ENCODE measurements at regions not wholly inside any gene's neighbourhood (a gene's known extent, or its start where the extent isn't known, plus 50 kb on each side); places are given as distances from the start of the nearest gene placed in this dataset.
A peak's percentile ranks its signal among the peaks of the same experiment; 100 is the strongest.

- Histone ChIP-seq H3K4me2 (ENCODE audit: insufficient read depth, low read length) (no peak overlapping the region), H3K36me3 (ENCODE audit: insufficient read depth, low read length) (no peaks in the 10 kb centered on the region), H3K9me3 (ENCODE audit: low read depth, low read length) (no peaks in the 10 kb centered on the region), H3K79me2 (ENCODE audit: insufficient read depth, low read length) (no peaks in the 10 kb centered on the region), H2AFZ (ENCODE audit: low read length) (no peak overlapping the region), H4K20me1 (ENCODE audit: insufficient read depth, low read length) (no peaks in the 10 kb centered on the region), H3K4me1 (ENCODE audit: insufficient read depth, low read length) (no peaks in the 10 kb centered on the region), H3K4me3 (ENCODE audit: insufficient read depth, low read length) (no peak overlapping the region), H3K27me3 (ENCODE audit: insufficient read depth, low read length) (no peaks in the 10 kb centered on the region), H3K27ac (ENCODE audit: low read depth, low read length) (no peak overlapping the region)
- DNase-seq (ENCODE audit: insufficient read length, low spot score, missing footprints): peak; percentile 79
- no peak for TF ChIP-seq CTCF (IDR thresholded peaks at IDR 0.05; ENCODE audit: extremely low read depth, low read depth, low read length)
These were observed 118.4 kb downstream of the FAM53A start for GRCh38 chr4:1565598-1566295.

GRCh38 chr4:1564535-1565375 lies 119.4 kb downstream of the FAM53A start:
- H4K20me1 ChIP-seq (ENCODE audit: insufficient read depth, low read length): no peaks in the 10 kb centered on the region
- peak; percentile 82 for DNase-seq (ENCODE audit: insufficient read length, low spot score, missing footprints)
- no peaks in the 10 kb centered on the region for H3K27me3 ChIP-seq (ENCODE audit: insufficient read depth, low read length)
- H3K79me2 ChIP-seq (ENCODE audit: insufficient read depth, low read length): no peaks in the 10 kb centered on the region
- no peaks in the 10 kb centered on the region for H3K9me3 ChIP-seq (ENCODE audit: low read depth, low read length)
- no peaks in the 10 kb centered on the region for H3K4me1 ChIP-seq (ENCODE audit: insufficient read depth, low read length)
- TF ChIP-seq CTCF (IDR thresholded peaks at IDR 0.05; ENCODE audit: extremely low read depth, low read depth, low read length): no peak
- H3K27ac ChIP-seq (ENCODE audit: low read depth, low read length): no peak overlapping the region
- H3K36me3 ChIP-seq (ENCODE audit: insufficient read depth, low read length): no peaks in the 10 kb centered on the region
- H2AFZ ChIP-seq (ENCODE audit: low read length): no peak overlapping the region
- H3K4me2 ChIP-seq (ENCODE audit: insufficient read depth, low read length): no peak overlapping the region
- H3K4me3 ChIP-seq (ENCODE audit: insufficient read depth, low read length): no peak overlapping the region

- no peaks in the 10 kb centered on the region for H3K4me1 ChIP-seq (ENCODE audit: insufficient read depth, low read length)
- no peaks in the 10 kb centered on the region for H3K9me3 ChIP-seq (ENCODE audit: low read depth, low read length)
- H3K79me2 ChIP-seq (ENCODE audit: insufficient read depth, low read length): no peaks in the 10 kb centered on the region
- peak; percentile 86 for DNase-seq (ENCODE audit: insufficient read length, low spot score, missing footprints)
- H3K4me2 ChIP-seq (ENCODE audit: insufficient read depth, low read length): no peak overlapping the region
- H3K27ac ChIP-seq (ENCODE audit: low read depth, low read length): no peak overlapping the region
- H3K36me3 ChIP-seq (ENCODE audit: insufficient read depth, low read length): no peaks in the 10 kb centered on the region
- no peaks in the 10 kb centered on the region for H4K20me1 ChIP-seq (ENCODE audit: insufficient read depth, low read length)
- no peak overlapping the region for H2AFZ ChIP-seq (ENCODE audit: low read length)
- no peak overlapping the region for H3K4me3 ChIP-seq (ENCODE audit: insufficient read depth, low read length)
- H3K27me3 ChIP-seq (ENCODE audit: insufficient read depth, low read length): no peaks in the 10 kb centered on the region
- TF ChIP-seq CTCF (IDR thresholded peaks at IDR 0.05; ENCODE audit: extremely low read depth, low read depth, low read length): no peak
These were observed 120.2 kb downstream of the FAM53A start for GRCh38 chr4:1563768-1564485.

All from osteoblast (primary cell).